ENCODE measurements at regions not wholly inside any gene's neighbourhood (a gene's known extent, or its start where the extent isn't known, plus 50 kb on each side); places are given as distances from the start of the nearest gene placed in this dataset.

DNA sequence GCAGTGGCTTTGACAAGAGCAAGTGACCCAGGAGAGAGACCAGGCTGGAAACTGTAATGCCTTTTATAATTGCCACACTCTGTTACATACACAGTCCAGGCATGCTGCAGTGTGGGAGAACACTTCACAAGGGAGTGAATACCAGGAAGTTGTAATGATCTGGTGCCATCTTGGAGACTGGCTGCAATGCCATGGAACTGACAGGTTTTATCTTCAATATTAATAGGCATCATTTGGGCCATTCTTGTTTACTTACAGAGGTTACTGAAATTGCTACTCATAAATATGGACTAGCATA is 274.3 kb downstream of the AUH start:
- TF ChIP-seq, protein P1, sequence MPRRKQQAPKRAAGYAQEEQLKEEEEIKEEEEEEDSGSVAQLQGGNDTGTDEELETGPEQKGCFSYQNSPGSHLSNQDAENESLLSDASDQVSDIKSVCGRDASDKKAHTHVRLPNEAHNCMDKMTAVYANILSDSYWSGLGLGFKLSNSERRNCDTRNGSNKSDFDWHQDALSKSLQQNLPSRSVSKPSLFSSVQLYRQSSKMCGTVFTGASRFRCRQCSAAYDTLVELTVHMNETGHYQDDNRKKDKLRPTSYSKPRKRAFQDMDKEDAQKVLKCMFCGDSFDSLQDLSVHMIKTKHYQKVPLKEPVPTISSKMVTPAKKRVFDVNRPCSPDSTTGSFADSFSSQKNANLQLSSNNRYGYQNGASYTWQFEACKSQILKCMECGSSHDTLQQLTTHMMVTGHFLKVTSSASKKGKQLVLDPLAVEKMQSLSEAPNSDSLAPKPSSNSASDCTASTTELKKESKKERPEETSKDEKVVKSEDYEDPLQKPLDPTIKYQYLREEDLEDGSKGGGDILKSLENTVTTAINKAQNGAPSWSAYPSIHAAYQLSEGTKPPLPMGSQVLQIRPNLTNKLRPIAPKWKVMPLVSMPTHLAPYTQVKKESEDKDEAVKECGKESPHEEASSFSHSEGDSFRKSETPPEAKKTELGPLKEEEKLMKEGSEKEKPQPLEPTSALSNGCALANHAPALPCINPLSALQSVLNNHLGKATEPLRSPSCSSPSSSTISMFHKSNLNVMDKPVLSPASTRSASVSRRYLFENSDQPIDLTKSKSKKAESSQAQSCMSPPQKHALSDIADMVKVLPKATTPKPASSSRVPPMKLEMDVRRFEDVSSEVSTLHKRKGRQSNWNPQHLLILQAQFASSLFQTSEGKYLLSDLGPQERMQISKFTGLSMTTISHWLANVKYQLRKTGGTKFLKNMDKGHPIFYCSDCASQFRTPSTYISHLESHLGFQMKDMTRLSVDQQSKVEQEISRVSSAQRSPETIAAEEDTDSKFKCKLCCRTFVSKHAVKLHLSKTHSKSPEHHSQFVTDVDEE (CRISPR knock-in tag; IDR thresholded peaks at IDR 0.05), result no peak
- TF ChIP-seq, protein P2, sequence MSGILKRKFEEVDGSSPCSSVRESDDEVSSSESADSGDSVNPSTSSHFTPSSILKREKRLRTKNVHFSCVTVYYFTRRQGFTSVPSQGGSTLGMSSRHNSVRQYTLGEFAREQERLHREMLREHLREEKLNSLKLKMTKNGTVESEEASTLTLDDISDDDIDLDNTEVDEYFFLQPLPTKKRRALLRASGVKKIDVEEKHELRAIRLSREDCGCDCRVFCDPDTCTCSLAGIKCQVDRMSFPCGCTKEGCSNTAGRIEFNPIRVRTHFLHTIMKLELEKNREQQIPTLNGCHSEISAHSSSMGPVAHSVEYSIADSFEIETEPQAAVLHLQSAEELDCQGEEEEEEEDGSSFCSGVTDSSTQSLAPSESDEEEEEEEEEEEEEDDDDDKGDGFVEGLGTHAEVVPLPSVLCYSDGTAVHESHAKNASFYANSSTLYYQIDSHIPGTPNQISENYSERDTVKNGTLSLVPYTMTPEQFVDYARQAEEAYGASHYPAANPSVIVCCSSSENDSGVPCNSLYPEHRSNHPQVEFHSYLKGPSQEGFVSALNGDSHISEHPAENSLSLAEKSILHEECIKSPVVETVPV (CRISPR knock-in tag; IDR thresholded peaks at IDR 0.05), result no peak
- TF ChIP-seq CSDC2 (CRISPR knock-in tag; IDR thresholded peaks at IDR 0.05) (no peak), SNAI2 (CRISPR knock-in tag; IDR thresholded peaks at IDR 0.05) (no peak), ARNTL (CRISPR knock-in tag; IDR thresholded peaks at IDR 0.05; ENCODE audit: borderline replicate concordance, low read depth) (no peak), OSR1 (CRISPR knock-in tag; IDR thresholded peaks at IDR 0.05) (no peak), ZC3H10 (CRISPR knock-in tag; IDR thresholded peaks at IDR 0.05) (no peak), TCF4 (CRISPR knock-in tag; IDR thresholded peaks at IDR 0.05; ENCODE audit: borderline replicate concordance) (no peak), ZNF8 (CRISPR knock-in tag; IDR thresholded peaks at IDR 0.05) (no peak), ZFP30 (CRISPR knock-in tag; IDR thresholded peaks at IDR 0.05) (no peak), GLIS3 (CRISPR knock-in tag; IDR thresholded peaks at IDR 0.05) (no peak), PPARA (CRISPR knock-in tag; IDR thresholded peaks at IDR 0.05; ENCODE audit: borderline replicate concordance) (no peak)
- no peak for ATAC-seq

DNA sequence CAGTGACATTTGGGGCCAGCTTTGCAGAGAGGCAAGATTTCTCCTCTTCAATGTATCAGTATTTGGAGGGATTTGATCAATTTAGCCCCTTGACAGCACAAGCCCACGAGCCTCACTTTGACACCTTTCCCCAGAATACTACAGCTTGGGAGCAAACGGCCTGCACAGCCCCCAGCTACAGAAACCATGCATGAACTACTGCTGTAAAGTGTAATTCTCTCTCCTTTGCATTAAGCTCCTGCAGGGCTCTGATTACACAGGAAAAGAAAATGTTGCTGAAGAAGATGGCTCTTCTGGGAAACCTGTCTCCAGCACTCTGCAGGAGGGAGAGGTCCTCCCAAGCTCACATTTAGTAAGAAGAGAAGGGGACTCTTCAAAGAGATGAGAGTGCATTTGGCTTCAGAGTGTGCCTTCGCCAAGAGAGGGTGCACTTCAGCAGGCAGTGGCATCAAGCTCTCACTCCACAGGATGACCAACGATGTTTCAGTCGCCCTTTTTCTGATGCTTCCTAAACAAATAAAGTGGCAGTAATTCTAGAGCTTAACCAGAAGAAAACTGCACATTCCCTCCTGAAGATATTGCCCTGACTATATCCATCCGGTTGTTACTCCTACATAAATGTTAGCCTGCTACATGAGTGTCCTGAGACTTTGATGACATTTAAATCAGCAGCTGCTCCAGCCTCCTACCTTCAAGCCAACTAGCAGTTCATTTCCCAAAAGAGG is 272.2 kb downstream of the AUH start:
- TF ChIP-seq, protein P3, sequence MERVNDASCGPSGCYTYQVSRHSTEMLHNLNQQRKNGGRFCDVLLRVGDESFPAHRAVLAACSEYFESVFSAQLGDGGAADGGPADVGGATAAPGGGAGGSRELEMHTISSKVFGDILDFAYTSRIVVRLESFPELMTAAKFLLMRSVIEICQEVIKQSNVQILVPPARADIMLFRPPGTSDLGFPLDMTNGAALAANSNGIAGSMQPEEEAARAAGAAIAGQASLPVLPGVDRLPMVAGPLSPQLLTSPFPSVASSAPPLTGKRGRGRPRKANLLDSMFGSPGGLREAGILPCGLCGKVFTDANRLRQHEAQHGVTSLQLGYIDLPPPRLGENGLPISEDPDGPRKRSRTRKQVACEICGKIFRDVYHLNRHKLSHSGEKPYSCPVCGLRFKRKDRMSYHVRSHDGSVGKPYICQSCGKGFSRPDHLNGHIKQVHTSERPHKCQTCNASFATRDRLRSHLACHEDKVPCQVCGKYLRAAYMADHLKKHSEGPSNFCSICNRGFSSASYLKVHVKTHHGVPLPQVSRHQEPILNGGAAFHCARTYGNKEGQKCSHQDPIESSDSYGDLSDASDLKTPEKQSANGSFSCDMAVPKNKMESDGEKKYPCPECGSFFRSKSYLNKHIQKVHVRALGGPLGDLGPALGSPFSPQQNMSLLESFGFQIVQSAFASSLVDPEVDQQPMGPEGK (CRISPR knock-in tag; IDR thresholded peaks at IDR 0.05; ENCODE audit: borderline replicate concordance), result no peak
- TF ChIP-seq ZFP30 (CRISPR knock-in tag; IDR thresholded peaks at IDR 0.05) (no peak), ZC3H10 (CRISPR knock-in tag; IDR thresholded peaks at IDR 0.05) (no peak), PPARA (CRISPR knock-in tag; IDR thresholded peaks at IDR 0.05; ENCODE audit: borderline replicate concordance) (no peak), ZNF565 (CRISPR knock-in tag; conservative IDR thresholded peaks at IDR 0.05; ENCODE audit: low read depth) (no peak), ESRRG (CRISPR knock-in tag; IDR thresholded peaks at IDR 0.05) (no peak), CSDC2 (CRISPR knock-in tag; IDR thresholded peaks at IDR 0.05) (no peak), ZNF8 (CRISPR knock-in tag; IDR thresholded peaks at IDR 0.05) (no peak), OSR1 (CRISPR knock-in tag; IDR thresholded peaks at IDR 0.05) (no peak), TOX (CRISPR knock-in tag; IDR thresholded peaks at IDR 0.05; ENCODE audit: borderline replicate concordance) (no peak), BACH2 (CRISPR knock-in tag; IDR thresholded peaks at IDR 0.05; ENCODE audit: borderline replicate concordance) (no peak), ZFP3 (CRISPR knock-in tag; IDR thresholded peaks at IDR 0.05) (no peak), GLIS3 (CRISPR knock-in tag; IDR thresholded peaks at IDR 0.05) (no peak), ZNF70 (CRISPR knock-in tag; IDR thresholded peaks at IDR 0.05) (no peak)
- TF ChIP-seq, protein P1 (CRISPR knock-in tag; IDR thresholded peaks at IDR 0.05), result no peak
- TF ChIP-seq, protein P4, sequence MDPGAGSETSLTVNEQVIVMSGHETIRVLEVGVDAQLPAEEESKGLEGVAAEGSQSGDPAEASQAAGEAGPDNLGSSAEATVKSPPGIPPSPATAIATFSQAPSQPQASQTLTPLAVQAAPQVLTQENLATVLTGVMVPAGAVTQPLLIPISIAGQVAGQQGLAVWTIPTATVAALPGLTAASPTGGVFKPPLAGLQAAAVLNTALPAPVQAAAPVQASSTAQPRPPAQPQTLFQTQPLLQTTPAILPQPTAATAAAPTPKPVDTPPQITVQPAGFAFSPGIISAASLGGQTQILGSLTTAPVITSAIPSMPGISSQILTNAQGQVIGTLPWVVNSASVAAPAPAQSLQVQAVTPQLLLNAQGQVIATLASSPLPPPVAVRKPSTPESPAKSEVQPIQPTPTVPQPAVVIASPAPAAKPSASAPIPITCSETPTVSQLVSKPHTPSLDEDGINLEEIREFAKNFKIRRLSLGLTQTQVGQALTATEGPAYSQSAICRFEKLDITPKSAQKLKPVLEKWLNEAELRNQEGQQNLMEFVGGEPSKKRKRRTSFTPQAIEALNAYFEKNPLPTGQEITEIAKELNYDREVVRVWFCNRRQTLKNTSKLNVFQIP (CRISPR knock-in tag; IDR thresholded peaks at IDR 0.05; ENCODE audit: borderline replicate concordance, low read depth), result no peak
- TF ChIP-seq, protein P5, sequence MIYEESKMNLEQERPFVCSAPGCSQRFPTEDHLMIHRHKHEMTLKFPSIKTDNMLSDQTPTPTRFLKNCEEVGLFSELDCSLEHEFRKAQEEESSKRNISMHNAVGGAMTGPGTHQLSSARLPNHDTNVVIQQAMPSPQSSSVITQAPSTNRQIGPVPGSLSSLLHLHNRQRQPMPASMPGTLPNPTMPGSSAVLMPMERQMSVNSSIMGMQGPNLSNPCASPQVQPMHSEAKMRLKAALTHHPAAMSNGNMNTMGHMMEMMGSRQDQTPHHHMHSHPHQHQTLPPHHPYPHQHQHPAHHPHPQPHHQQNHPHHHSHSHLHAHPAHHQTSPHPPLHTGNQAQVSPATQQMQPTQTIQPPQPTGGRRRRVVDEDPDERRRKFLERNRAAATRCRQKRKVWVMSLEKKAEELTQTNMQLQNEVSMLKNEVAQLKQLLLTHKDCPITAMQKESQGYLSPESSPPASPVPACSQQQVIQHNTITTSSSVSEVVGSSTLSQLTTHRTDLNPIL (CRISPR knock-in tag; IDR thresholded peaks at IDR 0.05; ENCODE audit: low read depth), result no peak
- TF ChIP-seq, protein P2 (CRISPR knock-in tag; IDR thresholded peaks at IDR 0.05), result no peak
- peak; percentile 92 for ATAC-seq
